NCI-H1417 (cell line): ENCODE measurements at regions not wholly inside any gene's neighbourhood (a gene's known extent, or its start where the extent isn't known, plus 50 kb on each side); places are given as distances from the start of the nearest gene placed in this dataset.
"Not testable (repeated sequence)": the region's sequence is repeated elsewhere in the genome, so short reads cannot be mapped to it uniquely, and the experiment has no call there.

Experiments
- DNase-seq, 3 experiments: peaks; one replicate each; lab custom pipeline; 2025; lab: John Stamatoyannopoulos, UW

- DNase-seq, result no peak
Measured at GRCh38 chr15:39248204-39248603, 332.7 kb upstream of the THBS1 start.

DNA sequence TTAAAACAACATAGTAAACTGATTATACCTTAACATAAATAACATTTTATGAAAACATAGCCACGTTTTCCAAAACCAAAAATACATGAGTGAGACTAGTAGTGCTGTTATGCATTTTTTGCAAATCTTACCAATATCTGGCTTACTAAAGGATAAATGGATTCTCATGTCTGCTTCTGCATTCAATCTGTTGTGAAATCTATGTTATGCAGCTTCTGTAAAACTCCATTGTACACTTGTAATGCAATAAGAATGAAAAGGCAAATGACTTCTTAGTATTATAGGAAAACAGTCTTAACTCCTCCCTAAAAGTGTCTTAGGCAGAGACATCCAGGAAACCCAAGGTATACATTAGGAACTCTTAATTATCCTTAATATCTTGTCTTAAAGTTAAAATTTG lies 330.9 kb upstream of the THBS1 start:
- no peak for DNase-seq

DNA sequence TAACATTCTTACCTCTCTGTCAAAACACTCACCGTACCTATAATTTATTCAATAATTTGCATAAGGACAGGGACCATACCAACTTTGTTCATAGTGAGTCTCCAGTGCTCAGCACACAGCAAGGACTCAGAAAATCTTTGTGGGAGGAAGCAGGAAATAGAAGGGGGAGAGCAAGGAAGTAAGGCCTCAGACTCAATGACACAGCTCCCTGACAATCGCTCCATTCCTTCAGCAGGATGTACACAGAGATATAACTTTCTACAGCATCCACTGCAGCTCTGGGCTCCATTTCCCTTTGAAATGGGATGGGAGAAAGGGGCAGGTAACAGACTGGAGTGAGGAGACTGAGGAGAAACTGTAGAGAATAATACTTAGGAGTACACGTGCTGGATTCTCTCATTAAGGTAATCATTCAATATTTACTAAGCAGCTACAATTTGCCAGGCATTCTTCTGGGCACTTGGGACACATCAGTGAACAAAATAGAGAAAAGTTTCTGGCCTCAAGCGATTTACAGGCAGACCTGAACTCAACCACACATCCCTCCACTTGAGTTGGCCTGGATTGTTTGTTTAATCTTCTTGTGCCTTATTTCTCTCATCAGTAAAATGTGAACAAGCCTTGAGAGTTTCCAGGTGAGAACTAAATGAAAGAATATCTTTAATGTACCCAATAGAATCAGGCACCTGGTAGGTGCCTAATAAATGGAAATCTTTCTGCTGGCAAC lies 330.3 kb upstream of the THBS1 start:
- no peak for DNase-seq

- no peak for DNase-seq
Measured at GRCh38 chr15:39251413-39252133, 329.3 kb upstream of the THBS1 start.

DNA sequence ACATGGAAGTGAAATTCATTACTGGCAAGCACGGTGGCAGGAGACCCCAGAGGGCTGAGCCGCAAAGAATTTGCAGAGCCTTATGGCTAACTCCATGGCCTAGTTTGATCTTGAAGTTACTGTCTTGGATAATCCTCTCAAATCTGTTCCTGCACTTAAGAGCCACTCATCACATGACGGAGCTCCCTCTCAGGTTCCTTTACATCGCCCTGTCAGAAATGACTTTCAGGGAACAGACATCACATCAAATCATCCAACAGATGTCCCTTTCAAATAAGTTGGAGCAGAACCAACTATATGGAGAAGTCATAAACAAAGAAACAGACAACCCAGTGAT lies 328.8 kb upstream of the THBS1 start:
- no peak for DNase-seq

DNA sequence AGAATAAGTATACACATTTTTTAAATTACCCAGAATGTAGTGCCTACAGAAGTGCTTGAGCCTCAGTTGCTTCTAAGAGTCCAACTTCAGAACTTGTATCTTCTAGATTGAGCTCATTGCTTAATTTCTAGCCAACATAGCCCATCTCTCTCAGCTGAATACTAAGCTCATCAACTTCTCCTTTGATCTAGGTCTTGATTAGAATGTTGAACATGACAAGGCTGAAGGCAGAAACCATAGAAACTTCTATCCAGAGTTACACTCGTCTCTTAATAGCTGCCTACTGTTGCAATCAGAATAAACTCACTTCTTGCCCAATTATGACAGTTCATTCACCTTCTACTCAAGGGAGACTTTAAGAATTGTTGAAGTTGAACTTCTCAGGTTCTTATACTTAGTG lies 327.3 kb upstream of the THBS1 start:
- DNase-seq, result no peak

GRCh38 chr15:39254181-39254580 lies 326.7 kb upstream of the THBS1 start:
- no peak for DNase-seq

- peak in 1 of 3 experiments; percentile 2 for DNase-seq
Measured at GRCh38 chr15:39255760-39256159, 325.1 kb upstream of the THBS1 start.

DNA sequence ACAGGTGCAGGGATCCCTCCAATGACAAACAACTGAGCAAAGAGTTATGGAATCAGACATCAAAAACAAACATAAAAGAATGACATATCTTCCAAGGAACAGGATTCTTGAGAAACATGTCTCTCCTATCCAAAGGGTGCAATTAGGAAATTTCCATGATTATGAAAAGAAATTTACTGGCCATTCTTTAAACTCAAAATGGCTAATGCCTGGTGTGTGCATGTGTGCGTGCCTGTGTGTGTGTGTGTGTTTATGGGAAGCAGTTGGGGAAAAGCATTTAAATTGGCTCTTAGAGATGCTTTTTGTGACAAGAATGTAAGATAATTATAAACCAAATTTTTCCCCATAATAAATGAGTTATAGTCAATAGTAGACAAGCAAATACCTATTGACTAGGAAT lies 320.5 kb upstream of the THBS1 start:
- DNase-seq, result peak in 1 of 3 experiments; percentile 15

GRCh38 chr15:39260791-39261190 lies 320.1 kb upstream of the THBS1 start:
- no peak for DNase-seq

- not testable (repeated sequence) for DNase-seq
Measured at GRCh38 chr15:39261397-39262183, 319.3 kb upstream of the THBS1 start.

DNA sequence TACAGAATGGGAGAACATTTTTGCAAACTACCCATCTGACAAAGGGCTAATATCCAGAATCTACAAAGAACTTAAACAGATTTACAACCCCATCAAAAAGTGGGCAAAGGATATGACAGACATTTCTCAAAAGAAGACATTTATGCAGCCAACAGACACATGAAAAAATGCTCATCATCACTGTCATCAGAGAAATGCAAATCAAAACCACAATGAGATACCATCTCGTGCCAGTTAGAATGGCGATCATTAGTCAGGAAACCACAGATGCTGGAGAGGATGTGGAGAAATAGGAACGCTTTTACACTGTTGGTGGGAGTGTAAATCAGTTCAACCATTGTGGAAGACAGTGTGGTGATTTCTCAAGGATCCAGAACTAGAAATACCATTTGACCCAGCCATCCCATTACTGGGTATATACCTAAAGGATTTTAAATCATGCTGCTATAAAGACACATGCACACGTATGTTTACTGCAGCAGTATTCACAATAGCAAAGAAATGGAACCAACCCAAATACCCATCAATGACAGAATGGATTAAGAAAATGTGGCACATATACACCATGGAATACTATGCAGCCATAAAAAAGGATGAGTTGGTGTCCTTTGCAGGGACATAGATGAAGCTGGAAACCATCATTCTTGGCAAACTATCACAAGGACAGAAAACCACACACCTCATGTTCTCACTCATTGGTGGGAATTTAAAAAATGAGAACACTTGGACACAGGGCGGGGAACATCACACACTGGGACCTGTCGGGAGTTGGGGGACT lies 317.7 kb upstream of the THBS1 start:
- not testable (repeated sequence) for DNase-seq

GRCh38 chr15:39265261-39265660 lies 315.6 kb upstream of the THBS1 start:
- no peak for DNase-seq

DNA sequence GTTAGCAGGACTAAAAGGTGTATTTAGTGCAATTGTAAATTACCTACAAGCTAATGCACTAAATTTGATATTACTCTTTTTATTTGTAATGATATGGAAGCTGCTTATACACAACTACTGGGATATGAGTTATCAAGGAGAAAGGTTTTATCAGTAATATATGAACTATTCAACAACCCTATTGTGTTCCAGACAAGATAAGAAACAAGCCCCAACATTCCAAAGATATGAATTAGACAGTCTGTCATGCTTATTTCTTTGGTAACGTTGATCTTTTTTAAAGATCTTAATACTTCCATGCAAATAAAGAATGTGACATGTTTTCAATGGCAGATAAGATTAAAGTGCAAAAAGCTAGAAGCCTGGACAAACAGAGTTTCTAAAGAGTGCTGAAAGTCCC lies 314.0 kb upstream of the THBS1 start:
- no peak for DNase-seq

DNA sequence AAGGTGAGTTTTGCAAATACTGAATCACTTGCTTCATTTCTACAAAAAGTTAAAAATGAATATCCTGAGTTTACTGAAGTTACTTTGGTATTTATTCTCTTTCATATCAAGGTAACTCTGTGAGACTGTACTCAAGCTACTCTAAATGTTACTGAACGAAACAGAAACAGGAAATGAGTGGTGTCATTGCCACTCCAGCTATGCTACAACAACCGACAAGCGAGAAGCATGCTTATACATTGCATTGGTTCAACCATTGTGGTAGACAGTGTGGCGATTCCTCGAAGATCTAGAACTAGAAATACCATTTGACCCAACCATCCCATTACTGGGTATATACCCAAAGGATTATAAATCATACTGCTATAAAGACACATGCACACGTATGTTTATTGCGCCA lies 313.2 kb upstream of the THBS1 start:
- DNase-seq, result no peak

- peak in 1 of 3 experiments; percentile 3 for DNase-seq
Measured at GRCh38 chr15:39269352-39269751, 311.5 kb upstream of the THBS1 start.

- DNase-seq, result peak in 2 of 3 experiments; percentile 5 to 26
Measured at GRCh38 chr15:39269821-39270220, 311.1 kb upstream of the THBS1 start.

- peak in 1 of 3 experiments; percentile 9 for DNase-seq
Measured at GRCh38 chr15:39270221-39270855, 310.5 kb upstream of the THBS1 start.

GRCh38 chr15:39270934-39271333 lies 309.9 kb upstream of the THBS1 start:
- DNase-seq, result no peak

GRCh38 chr15:39272901-39273300 lies 308.0 kb upstream of the THBS1 start:
- no peak for DNase-seq

DNA sequence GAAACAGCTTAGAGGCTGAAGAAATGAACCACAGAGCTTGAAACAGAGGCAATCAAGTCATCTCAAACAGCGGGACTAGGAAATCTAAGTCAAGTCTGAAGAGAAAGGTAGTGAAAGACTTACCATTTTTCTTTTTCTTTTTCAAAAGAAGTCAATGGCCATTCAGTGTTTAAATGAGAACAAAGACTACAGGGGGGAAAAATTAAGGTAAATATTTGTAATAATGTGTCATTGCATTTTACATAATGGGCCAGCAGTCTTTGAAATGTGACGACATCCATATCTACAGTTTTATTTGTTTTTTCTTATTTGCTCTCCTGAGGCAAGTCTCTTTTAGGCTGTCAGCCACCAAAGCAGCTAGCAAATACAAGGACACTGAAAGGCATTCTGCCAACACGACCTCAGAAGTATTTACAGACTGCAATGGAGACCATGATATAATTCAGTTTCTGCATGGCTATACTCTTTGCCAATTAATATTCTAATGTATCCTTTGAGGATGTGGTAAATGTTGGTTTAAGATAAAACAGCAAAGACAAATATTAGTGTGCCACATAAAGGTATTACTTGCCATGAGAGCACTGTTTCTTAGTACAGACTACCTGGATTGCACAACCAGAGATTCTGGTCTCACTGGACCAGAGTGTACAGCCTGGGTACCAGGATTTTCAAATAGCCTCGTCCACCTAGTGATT lies 307.0 kb upstream of the THBS1 start:
- peak in 2 of 3 experiments; percentile 29 to 80 for DNase-seq
